ENCODE measurements at regions not wholly inside any gene's neighbourhood (a gene's known extent, or its start where the extent isn't known, plus 50 kb on each side); places are given as distances from the start of the nearest gene placed in this dataset.
"Not testable (repeated sequence)": the region's sequence is repeated elsewhere in the genome, so short reads cannot be mapped to it uniquely, and the experiment has no call there.

GRCh38 chr10:29217292-29217738 lies 71.6 kb upstream of the LYZL1 start:
- Histone ChIP-seq H3K9ac (ENCODE audit: low read length) (no peak overlapping the region), H3K9me3 (ENCODE audit: low read length) (no peaks in the 10 kb centered on the region), H3K27ac (ENCODE audit: low read depth, low read length) (no peak overlapping the region), H3K27me3 (ENCODE audit: control insufficient read depth in 1 of 2, insufficient read depth in 2 of 2, low read length in 2 of 2) (no peaks in the 10 kb centered on the region), H3K4me1 (ENCODE audit: insufficient read depth, low read length) (no peaks in the 10 kb centered on the region), H3K4me3 (ENCODE audit: low read depth in 1 of 2, low read length in 2 of 2) (no peak overlapping the region), H3K36me3 (ENCODE audit: insufficient read depth, low read length) (no peaks in the 10 kb centered on the region)

GRCh38 chr10:29223326-29223725 lies 65.5 kb upstream of the LYZL1 start:
- Histone ChIP-seq H3K36me3 (ENCODE audit: insufficient read depth, low read length) (no peaks in the 10 kb centered on the region), H3K27me3 (ENCODE audit: control insufficient read depth in 1 of 2, insufficient read depth in 2 of 2, low read length in 2 of 2) (no peaks in the 10 kb centered on the region), H3K9ac (ENCODE audit: low read length) (no peak overlapping the region), H3K4me1 (ENCODE audit: insufficient read depth, low read length) (no peaks in the 10 kb centered on the region), H3K4me3 (ENCODE audit: low read depth in 1 of 2, low read length in 2 of 2) (no peak overlapping the region), H3K27ac (ENCODE audit: low read depth, low read length) (no peak overlapping the region), H3K9me3 (ENCODE audit: low read length) (no peaks in the 10 kb centered on the region)

GRCh38 chr10:29224631-29225030 lies 64.2 kb upstream of the LYZL1 start:
- no peak overlapping the region for H3K4me3 ChIP-seq (ENCODE audit: low read depth in 1 of 2, low read length in 2 of 2)
- H3K36me3 ChIP-seq (ENCODE audit: insufficient read depth, low read length) = no peaks in the 10 kb centered on the region
- no peak overlapping the region for H3K27ac ChIP-seq (ENCODE audit: low read depth, low read length)
- H3K4me1 ChIP-seq (ENCODE audit: insufficient read depth, low read length) = no peaks in the 10 kb centered on the region
- H3K9ac ChIP-seq (ENCODE audit: low read length) = no peak overlapping the region
- no peaks in the 10 kb centered on the region for H3K9me3 ChIP-seq (ENCODE audit: low read length)
- H3K27me3 ChIP-seq (ENCODE audit: control insufficient read depth in 1 of 2, insufficient read depth in 2 of 2, low read length in 2 of 2) = no peaks in the 10 kb centered on the region

- Histone ChIP-seq H3K4me3 (ENCODE audit: low read depth in 1 of 2, low read length in 2 of 2) (no peak overlapping the region), H3K9ac (ENCODE audit: low read length) (no peak overlapping the region), H3K27ac (ENCODE audit: low read depth, low read length) (no peak overlapping the region), H3K4me1 (ENCODE audit: insufficient read depth, low read length) (no peaks in the 10 kb centered on the region), H3K27me3 (ENCODE audit: control insufficient read depth in 1 of 2, insufficient read depth in 2 of 2, low read length in 2 of 2) (no peaks in the 10 kb centered on the region), H3K9me3 (ENCODE audit: low read length) (no peaks in the 10 kb centered on the region), H3K36me3 (ENCODE audit: insufficient read depth, low read length) (no peaks in the 10 kb centered on the region)
Observed at GRCh38 chr10:29227201-29227600, 61.7 kb upstream of the LYZL1 start.

GRCh38 chr10:29228562-29228961 lies 60.3 kb upstream of the LYZL1 start:
- Histone ChIP-seq H3K27me3 (ENCODE audit: control insufficient read depth in 1 of 2, insufficient read depth in 2 of 2, low read length in 2 of 2) (no peaks in the 10 kb centered on the region), H3K4me3 (ENCODE audit: low read depth in 1 of 2, low read length in 2 of 2) (no peak overlapping the region), H3K27ac (ENCODE audit: low read depth, low read length) (no peak overlapping the region), H3K4me1 (ENCODE audit: insufficient read depth, low read length) (no peaks in the 10 kb centered on the region), H3K9me3 (ENCODE audit: low read length) (no peaks in the 10 kb centered on the region), H3K36me3 (ENCODE audit: insufficient read depth, low read length) (no peaks in the 10 kb centered on the region), H3K9ac (ENCODE audit: low read length) (no peak overlapping the region)

GRCh38 chr10:29229258-29229705 lies 59.6 kb upstream of the LYZL1 start:
- H3K36me3 ChIP-seq (ENCODE audit: insufficient read depth, low read length) = no peaks in the 10 kb centered on the region
- H3K27me3 ChIP-seq (ENCODE audit: control insufficient read depth in 1 of 2, insufficient read depth in 2 of 2, low read length in 2 of 2) = no peaks in the 10 kb centered on the region
- H3K9ac ChIP-seq (ENCODE audit: low read length) = no peak overlapping the region
- no peak overlapping the region for H3K27ac ChIP-seq (ENCODE audit: low read depth, low read length)
- H3K4me3 ChIP-seq (ENCODE audit: low read depth in 1 of 2, low read length in 2 of 2) = no peak overlapping the region
- H3K9me3 ChIP-seq (ENCODE audit: low read length) = no peaks in the 10 kb centered on the region
- no peaks in the 10 kb centered on the region for H3K4me1 ChIP-seq (ENCODE audit: insufficient read depth, low read length)

GRCh38 chr10:29236910-29237309 lies 52.0 kb upstream of the LYZL1 start:
- not testable (repeated sequence) for H3K9me3 ChIP-seq (ENCODE audit: low read length); H3K4me1 ChIP-seq (ENCODE audit: insufficient read depth, low read length); H3K36me3 ChIP-seq (ENCODE audit: insufficient read depth, low read length); H3K4me3 ChIP-seq (ENCODE audit: low read depth in 1 of 2, low read length in 2 of 2); H3K27me3 ChIP-seq (ENCODE audit: control insufficient read depth in 1 of 2, insufficient read depth in 2 of 2, low read length in 2 of 2); H3K9ac ChIP-seq (ENCODE audit: low read length); H3K27ac ChIP-seq (ENCODE audit: low read depth, low read length)

- Histone ChIP-seq H3K4me3 (ENCODE audit: low read depth in 1 of 2, low read length in 2 of 2) (no peak overlapping the region), H3K36me3 (ENCODE audit: insufficient read depth, low read length) (no peaks in the 10 kb centered on the region), H3K27me3 (ENCODE audit: control insufficient read depth in 1 of 2, insufficient read depth in 2 of 2, low read length in 2 of 2) (no peaks in the 10 kb centered on the region)
Observed at GRCh38 chr10:29237786-29238185, 51.1 kb upstream of the LYZL1 start.

GRCh38 chr10:29238523-29239135 lies 50.2 kb upstream of the LYZL1 start:
- Histone ChIP-seq H3K27ac (ENCODE audit: low read depth, low read length) (no peak overlapping the region), H3K9me3 (ENCODE audit: low read length) (no peaks in the 10 kb centered on the region), H3K4me1 (ENCODE audit: insufficient read depth, low read length) (no peaks in the 10 kb centered on the region), H3K27me3 (ENCODE audit: control insufficient read depth in 1 of 2, insufficient read depth in 2 of 2, low read length in 2 of 2) (no peaks in the 10 kb centered on the region), H3K36me3 (ENCODE audit: insufficient read depth, low read length) (no peaks in the 10 kb centered on the region), H3K4me3 (ENCODE audit: low read depth in 1 of 2, low read length in 2 of 2) (no peak overlapping the region), H3K9ac (ENCODE audit: low read length) (no peak overlapping the region)

More at GRCh38 chr10:29237786-29238185, 51.1 kb upstream of the LYZL1 start:
- H3K4me1 ChIP-seq (ENCODE audit: insufficient read depth, low read length) = no peaks in the 10 kb centered on the region
- no peaks in the 10 kb centered on the region for H3K9me3 ChIP-seq (ENCODE audit: low read length)
- H3K27ac ChIP-seq (ENCODE audit: low read depth, low read length) = no peak overlapping the region
- no peak overlapping the region for H3K9ac ChIP-seq (ENCODE audit: low read length)

Measured in muscle layer of colon (tissue), 2 donors.